ENCODE measurements at regions not wholly inside any gene's neighbourhood (a gene's known extent, or its start where the extent isn't known, plus 50 kb on each side); places are given as distances from the start of the nearest gene placed in this dataset.

DNA sequence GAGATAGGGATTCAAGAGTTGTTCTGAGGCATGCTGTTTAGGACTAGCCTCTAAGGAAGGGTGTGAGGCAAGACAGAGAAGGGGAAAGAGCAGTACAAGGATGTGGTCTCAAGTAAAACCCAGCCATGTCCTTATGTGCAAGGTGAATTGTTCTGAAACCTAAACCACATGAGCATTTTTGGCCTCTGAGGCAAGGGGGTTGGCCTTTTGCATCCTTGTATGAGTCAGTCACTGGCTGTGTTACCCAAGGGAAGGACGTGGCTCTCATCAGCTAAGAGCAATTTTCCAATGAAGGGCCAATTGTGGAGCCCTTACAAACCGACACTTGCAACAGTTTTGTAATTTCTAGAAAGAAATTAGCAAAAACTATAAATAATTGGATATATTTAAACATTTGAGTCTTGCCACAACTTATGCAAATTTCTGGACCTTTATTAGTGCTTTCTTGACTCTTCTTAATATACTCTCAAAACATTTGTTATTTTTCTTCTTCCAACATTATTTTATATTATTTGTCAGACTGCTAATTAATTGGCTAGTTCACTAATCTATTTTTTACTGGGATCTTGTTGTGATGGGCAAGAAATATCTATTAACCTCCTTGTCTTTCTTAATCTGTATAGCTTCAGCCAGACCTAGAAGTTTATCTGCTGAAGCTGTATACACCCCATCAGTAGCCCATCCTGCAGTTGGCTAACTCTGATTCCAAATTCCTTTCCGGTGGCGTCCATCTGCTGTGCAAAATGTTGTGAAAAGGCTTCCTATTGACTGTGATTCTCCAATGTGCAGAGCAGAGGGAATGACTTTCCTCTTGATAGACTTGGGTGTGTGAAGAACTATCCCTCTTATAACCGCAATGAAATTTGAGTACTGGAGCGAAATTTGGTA, 97.7 kb upstream of the P2RY1 start:
- Histone ChIP-seq H3K4me2 (ENCODE audit: insufficient read depth, low read length) (no peak overlapping the region), H3K27ac (ENCODE audit: low read length) (no peak overlapping the region), H3K4me3 (ENCODE audit: low read depth in 1 of 2, low read length in 2 of 2) (no peak overlapping the region), H3K9ac (ENCODE audit: low read depth, low read length) (no peak overlapping the region), H4K20me1 (ENCODE audit: insufficient read depth, low read length) (no peaks in the 10 kb centered on the region), H3K79me2 (ENCODE audit: insufficient read depth, low read length) (no peaks in the 10 kb centered on the region), H3K36me3 (ENCODE audit: insufficient read depth, low read length) (no peaks in the 10 kb centered on the region), H2AFZ (ENCODE audit: low read depth, low read length) (no peak overlapping the region), H3K9me3 (ENCODE audit: insufficient read depth, low read length, severe bottlenecking) (no peaks in the 10 kb centered on the region), H3K4me1 (ENCODE audit: insufficient read depth, low read length) (no peaks in the 10 kb centered on the region), H3K27me3 (ENCODE audit: insufficient read depth, low read length, poor library complexity) (no peaks in the 10 kb centered on the region)
- DNase-seq: no peak
- no peak for TF ChIP-seq EZH2 (IDR thresholded peaks at IDR 0.05; ENCODE audit: borderline replicate concordance, low read depth, low read length, severe bottlenecking)
- TF ChIP-seq, protein P1, sequence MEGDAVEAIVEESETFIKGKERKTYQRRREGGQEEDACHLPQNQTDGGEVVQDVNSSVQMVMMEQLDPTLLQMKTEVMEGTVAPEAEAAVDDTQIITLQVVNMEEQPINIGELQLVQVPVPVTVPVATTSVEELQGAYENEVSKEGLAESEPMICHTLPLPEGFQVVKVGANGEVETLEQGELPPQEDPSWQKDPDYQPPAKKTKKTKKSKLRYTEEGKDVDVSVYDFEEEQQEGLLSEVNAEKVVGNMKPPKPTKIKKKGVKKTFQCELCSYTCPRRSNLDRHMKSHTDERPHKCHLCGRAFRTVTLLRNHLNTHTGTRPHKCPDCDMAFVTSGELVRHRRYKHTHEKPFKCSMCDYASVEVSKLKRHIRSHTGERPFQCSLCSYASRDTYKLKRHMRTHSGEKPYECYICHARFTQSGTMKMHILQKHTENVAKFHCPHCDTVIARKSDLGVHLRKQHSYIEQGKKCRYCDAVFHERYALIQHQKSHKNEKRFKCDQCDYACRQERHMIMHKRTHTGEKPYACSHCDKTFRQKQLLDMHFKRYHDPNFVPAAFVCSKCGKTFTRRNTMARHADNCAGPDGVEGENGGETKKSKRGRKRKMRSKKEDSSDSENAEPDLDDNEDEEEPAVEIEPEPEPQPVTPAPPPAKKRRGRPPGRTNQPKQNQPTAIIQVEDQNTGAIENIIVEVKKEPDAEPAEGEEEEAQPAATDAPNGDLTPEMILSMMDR (IDR thresholded peaks at IDR 0.05; ENCODE audit: borderline replicate concordance, extremely low read depth, low read length, poor library complexity, severe bottlenecking): no peak
- ATAC-seq (ENCODE audit: insufficient read depth, low read depth): no peak

DNA sequence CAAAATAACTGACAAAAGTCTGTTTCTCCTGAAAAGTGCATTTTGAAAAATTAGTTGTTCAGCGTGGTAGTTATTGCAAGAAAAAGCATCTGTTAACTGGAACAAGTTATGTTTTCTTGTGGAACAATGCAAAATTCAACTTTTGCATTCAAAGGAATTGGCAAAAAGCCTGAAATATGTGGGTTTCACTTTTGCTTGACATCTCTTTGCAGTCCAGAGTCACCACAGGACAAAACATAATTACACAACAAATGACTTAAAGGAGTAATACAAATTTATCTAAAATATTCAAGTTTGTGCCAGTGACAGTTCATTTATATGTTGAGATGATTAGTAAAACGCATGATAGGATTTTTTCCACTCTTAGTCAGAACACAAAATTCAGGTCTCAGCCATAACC, 96.3 kb upstream of the P2RY1 start:
- no peak overlapping the region for H3K9ac ChIP-seq (ENCODE audit: low read depth, low read length)

DNA sequence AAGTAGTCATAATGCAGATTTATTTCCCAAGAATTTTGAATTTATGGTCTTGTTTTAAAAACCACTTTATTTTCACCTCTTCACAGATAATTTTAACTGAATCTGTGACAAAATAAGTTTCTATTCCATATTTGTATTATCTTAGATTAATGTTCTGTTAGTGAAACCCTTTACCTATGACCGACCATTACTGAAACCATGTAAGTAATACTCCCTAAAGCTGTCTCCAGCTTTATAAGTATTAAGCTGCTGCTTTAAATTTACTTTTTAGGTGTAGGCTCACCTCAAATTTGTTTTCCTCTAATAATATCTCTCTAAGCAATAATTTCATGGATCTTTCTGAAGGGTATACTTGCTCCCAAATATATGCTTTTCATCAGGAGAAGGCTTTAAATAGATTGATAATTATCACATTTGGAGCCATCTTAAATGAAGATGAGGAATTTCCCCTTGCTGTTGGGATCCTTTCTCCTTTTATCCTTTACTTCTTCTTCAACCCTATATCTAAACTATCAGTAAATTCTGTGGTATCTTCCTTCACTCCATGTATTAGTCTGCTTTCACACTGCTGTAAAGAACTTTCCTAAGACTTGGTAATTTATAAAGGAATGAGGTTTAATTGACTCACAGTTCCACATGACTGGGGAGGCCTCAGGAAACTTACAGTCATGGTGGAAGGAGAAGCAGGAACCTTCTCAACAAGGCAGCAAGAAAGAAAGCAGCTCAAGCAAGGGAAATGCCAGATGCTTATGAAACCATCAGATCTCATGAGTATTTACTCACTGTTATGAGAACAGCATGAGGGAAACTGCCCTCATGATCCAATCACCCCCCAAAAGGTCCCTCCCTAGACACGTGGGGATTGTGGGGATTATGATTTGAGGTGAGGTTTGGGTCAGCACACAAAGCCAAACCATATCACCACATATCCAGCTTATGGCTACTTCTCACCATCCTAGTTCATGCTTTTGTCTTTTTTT, 92.3 kb upstream of the P2RY1 start:
- H3K36me3 ChIP-seq (ENCODE audit: insufficient read depth, low read length): no peaks in the 10 kb centered on the region
- no peak overlapping the region for H2AFZ ChIP-seq (ENCODE audit: low read depth, low read length)
- no peak for DNase-seq
- no peaks in the 10 kb centered on the region for H3K27me3 ChIP-seq (ENCODE audit: insufficient read depth, low read length, poor library complexity)
- H3K4me1 ChIP-seq (ENCODE audit: insufficient read depth, low read length): no peaks in the 10 kb centered on the region
- no peaks in the 10 kb centered on the region for H3K9me3 ChIP-seq (ENCODE audit: insufficient read depth, low read length, severe bottlenecking)
- TF ChIP-seq EZH2 (IDR thresholded peaks at IDR 0.05; ENCODE audit: borderline replicate concordance, low read depth, low read length, severe bottlenecking): no peak
- H3K4me3 ChIP-seq (ENCODE audit: low read depth in 1 of 2, low read length in 2 of 2): no peak overlapping the region
- H3K27ac ChIP-seq (ENCODE audit: low read length): no peak overlapping the region
- H3K4me2 ChIP-seq (ENCODE audit: insufficient read depth, low read length): no peak overlapping the region
- no peaks in the 10 kb centered on the region for H4K20me1 ChIP-seq (ENCODE audit: insufficient read depth, low read length)
- ATAC-seq (ENCODE audit: insufficient read depth, low read depth): no peak
- no peak overlapping the region for H3K9ac ChIP-seq (ENCODE audit: low read depth, low read length)
- H3K79me2 ChIP-seq (ENCODE audit: insufficient read depth, low read length): no peaks in the 10 kb centered on the region

More for the DNA sequence above, 96.3 kb upstream of the P2RY1 start:
- Histone ChIP-seq H2AFZ (ENCODE audit: low read depth, low read length) (no peak overlapping the region), H3K27ac (ENCODE audit: low read length) (no peak overlapping the region), H3K27me3 (ENCODE audit: insufficient read depth, low read length, poor library complexity) (no peaks in the 10 kb centered on the region), H3K9me3 (ENCODE audit: insufficient read depth, low read length, severe bottlenecking) (no peaks in the 10 kb centered on the region), H3K4me3 (ENCODE audit: low read depth in 1 of 2, low read length in 2 of 2) (no peak overlapping the region), H3K4me1 (ENCODE audit: insufficient read depth, low read length) (no peaks in the 10 kb centered on the region), H3K4me2 (ENCODE audit: insufficient read depth, low read length) (no peak overlapping the region), H4K20me1 (ENCODE audit: insufficient read depth, low read length) (no peaks in the 10 kb centered on the region), H3K79me2 (ENCODE audit: insufficient read depth, low read length) (no peaks in the 10 kb centered on the region), H3K36me3 (ENCODE audit: insufficient read depth, low read length) (no peaks in the 10 kb centered on the region)
- TF ChIP-seq EZH2 (IDR thresholded peaks at IDR 0.05; ENCODE audit: borderline replicate concordance, low read depth, low read length, severe bottlenecking): no peak
- TF ChIP-seq, protein P1 (IDR thresholded peaks at IDR 0.05; ENCODE audit: borderline replicate concordance, extremely low read depth, low read length, poor library complexity, severe bottlenecking): no peak
- DNase-seq (no peak), ATAC-seq (ENCODE audit: insufficient read depth, low read depth) (no peak)

All from DND-41 (cell line).